ACC112 (cell line): ENCODE measurements at regions not wholly inside any gene's neighbourhood (a gene's known extent, or its start where the extent isn't known, plus 50 kb on each side); places are given as distances from the start of the nearest gene placed in this dataset.
"Not testable (repeated sequence)": the region's sequence is repeated elsewhere in the genome, so short reads cannot be mapped to it uniquely, and the experiment has no call there.

Experiments
- H2AFZ ChIP-seq: fragments of 200-600 bp; sonication (generic); one replicate; pipeline ENCODE4 v1.6.0; 2017; ENCODE audit warnings: antibody characterized with exemption, low read length; ENCODE audit not compliant: unreplicated experiment
- H3K27ac ChIP-seq: fragments of 200-600 bp; sonication (generic); 2 replicates; pipeline ENCODE4 v1.5.1; 2014; ENCODE audit warnings: low read depth, mild to moderate bottlenecking, antibody characterized with exemption, low read length, moderate library complexity
- H3K27me3 ChIP-seq: fragments of 200-600 bp; sonication (generic); 2 replicates; pipeline ENCODE4 v1.6.1; 2014; ENCODE audit warnings: mild to moderate bottlenecking, antibody characterized with exemption, low read length, moderate library complexity, mixed read lengths; ENCODE audit not compliant: insufficient read depth
- H3K36me3 ChIP-seq: fragments of 200-600 bp; sonication (generic); 2 replicates; pipeline ENCODE4 v1.6.1; 2016; ENCODE audit warnings: mild to moderate bottlenecking, antibody characterized with exemption, low read length, moderate library complexity, mixed read lengths; ENCODE audit not compliant: insufficient read depth
- H3K4me1 ChIP-seq: fragments of 200-600 bp; sonication (generic); one replicate; pipeline ENCODE4 v1.6.1; 2016; ENCODE audit warnings: low read length, mixed read lengths; ENCODE audit not compliant: insufficient read depth, unreplicated experiment, control insufficient read depth
- H3K4me3 ChIP-seq: fragments of 200-600 bp; sonication (generic); 2 replicates; pipeline ENCODE4 v1.5.1; 2014; ENCODE audit warnings: mild to moderate bottlenecking, low read depth, low read length
- H3K79me2 ChIP-seq: fragments of 200-600 bp; sonication (generic); one replicate; pipeline ENCODE4 v1.6.0; 2016; ENCODE audit warnings: low read length; ENCODE audit not compliant: control insufficient read depth, unreplicated experiment, insufficient read depth

GRCh38 chrX:130467936-130468335 is 66.1 kb downstream of the RBMX2 start:
- Histone ChIP-seq H3K4me3 (no peak overlapping the region), H2AFZ (no peak overlapping the region), H3K27ac (no peak overlapping the region), H3K27me3 (peaks cover 28% of the 10 kb centered on the region; the same call in 1 of the 2 replicates), H3K36me3 (no peaks in the 10 kb centered on the region), H3K79me2 (no peaks in the 10 kb centered on the region), H3K4me1 (no peaks in the 10 kb centered on the region)

DNA sequence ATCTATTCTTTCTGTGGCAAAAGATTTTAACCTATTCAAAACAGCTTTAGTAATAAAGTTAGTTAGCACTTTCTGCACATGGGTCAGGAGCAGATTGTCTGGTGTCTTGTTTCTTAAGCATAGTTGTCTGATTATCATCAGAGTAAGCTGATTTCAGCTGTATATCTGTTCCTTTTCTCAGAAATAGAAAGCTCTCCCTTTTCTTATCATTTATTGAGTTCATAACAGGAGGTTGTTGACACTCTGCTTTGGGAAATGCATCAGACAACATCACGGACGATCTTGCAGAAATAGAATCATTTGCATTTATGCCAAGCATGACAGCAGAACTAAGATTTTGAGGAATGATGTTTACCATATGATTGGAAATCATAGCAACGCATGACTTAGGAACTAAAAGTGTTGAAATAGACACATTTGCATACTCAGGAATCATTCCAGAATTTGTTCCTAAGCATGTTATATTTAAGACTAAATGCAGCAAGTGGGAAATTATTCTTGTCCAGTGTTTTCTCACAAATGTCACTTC is 66.7 kb downstream of the RBMX2 start:
- Histone ChIP-seq H3K36me3 (no peaks in the 10 kb centered on the region), H3K79me2 (no peaks in the 10 kb centered on the region), H3K27me3 (peaks cover 30% of the 10 kb centered on the region; the same call in 1 of the 2 replicates), H2AFZ (no peak overlapping the region), H3K27ac (no peak overlapping the region), H3K4me3 (no peak overlapping the region), H3K4me1 (no peaks in the 10 kb centered on the region)

- 0 out of 2 replicates have a peak, but pooled peaks cover 4% of the 10 kb centered on the region for H3K27me3 ChIP-seq
Measured at GRCh38 chrX:130482871-130483270, 81.1 kb downstream of the RBMX2 start.

GRCh38 chrX:130485870-130486269 is 84.1 kb downstream of the RBMX2 start:
- no peak overlapping the region for H2AFZ ChIP-seq

More at GRCh38 chrX:130482871-130483270, 81.1 kb downstream of the RBMX2 start:
- no peaks in the 10 kb centered on the region for H3K36me3 ChIP-seq
- H3K79me2 ChIP-seq, result no peaks in the 10 kb centered on the region
- H3K27ac ChIP-seq, result no peak overlapping the region
- no peak overlapping the region for H3K4me3 ChIP-seq
- no peaks in the 10 kb centered on the region for H3K4me1 ChIP-seq
- H2AFZ ChIP-seq, result no peak overlapping the region

GRCh38 chrX:130495502-130495901 is 93.7 kb downstream of the RBMX2 start:
- H3K4me3 ChIP-seq, H3K27me3 ChIP-seq, H2AFZ ChIP-seq, H3K27ac ChIP-seq, H3K4me1 ChIP-seq, H3K79me2 ChIP-seq, H3K36me3 ChIP-seq: not testable (repeated sequence)

More at GRCh38 chrX:130485870-130486269, 84.1 kb downstream of the RBMX2 start:
- no peaks in the 10 kb centered on the region for H3K4me1 ChIP-seq
- no peaks in the 10 kb centered on the region for H3K36me3 ChIP-seq
- no peak overlapping the region for H3K4me3 ChIP-seq
- no peak overlapping the region for H3K27ac ChIP-seq
- no peaks in the 10 kb centered on the region for H3K79me2 ChIP-seq
- 0 out of 2 replicates have a peak, but pooled peaks cover 4% of the 10 kb centered on the region for H3K27me3 ChIP-seq

DNA sequence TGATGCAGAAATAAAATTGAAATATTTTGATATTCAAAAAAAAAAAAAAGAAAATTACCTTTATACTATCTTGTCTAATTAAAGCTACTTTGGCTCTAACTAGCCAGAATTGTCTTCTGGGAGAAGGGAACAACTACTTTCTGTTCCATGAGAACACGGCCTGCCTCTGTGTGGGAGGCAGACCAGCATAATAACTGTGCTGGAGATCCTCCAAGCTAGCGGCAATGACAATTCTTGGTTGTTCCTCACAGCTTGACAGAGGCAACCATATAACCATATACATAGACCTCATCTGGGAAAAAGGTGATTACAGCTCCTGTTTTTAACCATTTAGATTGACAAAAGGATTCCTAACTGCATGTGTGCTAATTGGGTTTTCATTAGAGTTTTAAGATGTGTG is 95.7 kb downstream of the RBMX2 start:
- Histone ChIP-seq H3K36me3 (no peaks in the 10 kb centered on the region), H3K79me2 (no peaks in the 10 kb centered on the region), H3K4me3 (no peak overlapping the region), H3K27ac (no peak overlapping the region), H3K27me3 (no peaks in the 10 kb centered on the region), H3K4me1 (no peaks in the 10 kb centered on the region), H2AFZ (no peak overlapping the region)

DNA sequence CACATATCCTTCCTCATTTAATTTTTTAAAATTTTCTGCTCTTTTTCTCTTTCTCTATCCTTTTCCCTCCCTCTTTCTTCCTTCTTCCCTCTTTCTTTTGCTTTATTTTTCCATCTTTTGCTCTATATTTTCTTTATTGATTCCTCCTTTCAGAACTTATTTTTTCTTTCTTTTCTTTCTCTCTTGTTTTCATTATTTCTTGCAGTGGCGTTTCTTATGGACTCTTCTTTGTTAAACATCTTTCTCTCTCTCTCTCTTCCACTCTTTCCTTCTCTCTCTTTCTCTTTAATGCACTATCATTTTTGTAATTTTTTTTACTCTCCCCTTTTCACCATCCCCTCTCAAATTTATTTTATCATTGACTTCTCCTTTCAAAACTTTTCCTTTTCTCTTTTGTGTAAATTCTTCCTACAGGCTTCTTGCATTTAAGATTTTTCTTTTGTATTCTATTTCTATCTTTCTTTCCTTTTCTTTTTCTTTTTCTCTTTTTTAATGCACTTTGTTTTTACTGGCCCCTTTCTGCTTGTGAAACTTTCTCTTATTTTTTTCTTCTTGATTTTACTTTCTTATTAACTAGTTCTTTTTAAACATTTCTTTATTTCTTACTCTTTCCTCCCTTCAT is 97.0 kb downstream of the RBMX2 start:
- no peak overlapping the region for H3K27ac ChIP-seq
- no peak overlapping the region for H2AFZ ChIP-seq
- no peaks in the 10 kb centered on the region for H3K27me3 ChIP-seq
- no peaks in the 10 kb centered on the region for H3K4me1 ChIP-seq
- H3K36me3 ChIP-seq, result no peaks in the 10 kb centered on the region
- no peak overlapping the region for H3K4me3 ChIP-seq
- H3K79me2 ChIP-seq, result no peaks in the 10 kb centered on the region

DNA sequence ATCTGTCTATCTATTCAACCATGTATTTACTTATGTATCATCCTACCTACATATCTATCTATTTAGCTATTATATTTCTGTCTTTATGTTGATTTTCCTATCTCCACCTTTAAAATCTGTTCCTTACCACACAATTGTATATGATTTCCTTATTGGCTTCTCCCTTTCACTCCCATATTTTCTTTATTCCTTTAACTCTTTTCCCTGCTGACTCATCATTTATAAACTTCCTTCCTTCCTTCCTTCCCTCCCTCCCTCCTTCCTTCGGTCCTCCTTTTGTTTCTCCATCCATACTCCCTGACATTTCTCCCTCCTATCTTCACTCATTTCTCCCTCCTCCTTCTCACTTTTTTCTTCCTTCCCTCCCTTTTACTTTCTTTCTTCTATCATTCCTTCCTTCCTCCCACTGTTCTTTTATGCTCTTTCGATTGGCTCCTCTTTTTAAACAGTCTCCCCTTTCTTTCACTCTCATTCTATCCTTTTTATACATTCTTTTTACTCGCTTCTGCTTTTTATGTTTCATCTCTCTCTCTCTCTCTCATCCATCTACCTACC is 100.3 kb downstream of the RBMX2 start:
- H3K4me1 ChIP-seq, result no peaks in the 10 kb centered on the region
- no peak overlapping the region for H2AFZ ChIP-seq
- H3K27ac ChIP-seq, result no peak overlapping the region
- no peaks in the 10 kb centered on the region for H3K79me2 ChIP-seq
- no peaks in the 10 kb centered on the region for H3K27me3 ChIP-seq
- H3K4me3 ChIP-seq, result no peak overlapping the region
- no peaks in the 10 kb centered on the region for H3K36me3 ChIP-seq

DNA sequence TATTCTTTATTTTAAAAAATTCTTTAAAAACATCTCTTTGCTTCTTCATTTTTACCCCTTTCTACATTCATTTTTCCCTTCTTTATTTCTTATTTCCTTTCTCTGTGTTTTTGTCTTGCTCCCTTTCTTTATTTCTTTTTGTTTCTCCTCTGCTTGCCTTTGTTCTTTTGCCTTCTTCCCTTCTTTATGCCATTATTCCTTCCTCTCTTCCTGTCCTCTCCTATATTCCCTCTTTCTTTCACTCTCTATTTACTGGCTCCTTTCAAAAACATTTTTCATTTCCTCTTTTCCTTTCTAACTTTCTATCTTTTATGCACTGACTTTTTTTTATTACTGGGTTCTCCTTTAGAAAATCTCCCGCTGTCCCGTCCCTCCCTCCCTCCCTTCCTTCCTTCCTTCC is 102.2 kb downstream of the RBMX2 start:
- H3K4me1 ChIP-seq, result no peaks in the 10 kb centered on the region
- H3K27me3 ChIP-seq, result no peaks in the 10 kb centered on the region
- no peak overlapping the region for H3K4me3 ChIP-seq
- no peak overlapping the region for H3K27ac ChIP-seq
- H2AFZ ChIP-seq, result no peak overlapping the region
- H3K79me2 ChIP-seq, result no peaks in the 10 kb centered on the region
- no peaks in the 10 kb centered on the region for H3K36me3 ChIP-seq

- H3K4me1 ChIP-seq, result no peaks in the 10 kb centered on the region
- no peak overlapping the region for H2AFZ ChIP-seq
- no peak overlapping the region for H3K4me3 ChIP-seq
- H3K27ac ChIP-seq, result no peak overlapping the region
- no peaks in the 10 kb centered on the region for H3K36me3 ChIP-seq
- no peaks in the 10 kb centered on the region for H3K79me2 ChIP-seq
- H3K27me3 ChIP-seq, result peaks cover 5% of the 10 kb centered on the region; the same call in 1 of the 2 replicates
Measured at GRCh38 chrX:130507015-130507414, 105.2 kb downstream of the RBMX2 start.

- H3K27me3 ChIP-seq, H2AFZ ChIP-seq, H3K79me2 ChIP-seq, H3K27ac ChIP-seq, H3K4me3 ChIP-seq, H3K36me3 ChIP-seq, H3K4me1 ChIP-seq: not testable (repeated sequence)
Measured at GRCh38 chrX:130512534-130512933, 110.7 kb downstream of the RBMX2 start.
